ENCODE measurements at regions not wholly inside any gene's neighbourhood (a gene's known extent, or its start where the extent isn't known, plus 50 kb on each side); places are given as distances from the start of the nearest gene placed in this dataset.

DNA sequence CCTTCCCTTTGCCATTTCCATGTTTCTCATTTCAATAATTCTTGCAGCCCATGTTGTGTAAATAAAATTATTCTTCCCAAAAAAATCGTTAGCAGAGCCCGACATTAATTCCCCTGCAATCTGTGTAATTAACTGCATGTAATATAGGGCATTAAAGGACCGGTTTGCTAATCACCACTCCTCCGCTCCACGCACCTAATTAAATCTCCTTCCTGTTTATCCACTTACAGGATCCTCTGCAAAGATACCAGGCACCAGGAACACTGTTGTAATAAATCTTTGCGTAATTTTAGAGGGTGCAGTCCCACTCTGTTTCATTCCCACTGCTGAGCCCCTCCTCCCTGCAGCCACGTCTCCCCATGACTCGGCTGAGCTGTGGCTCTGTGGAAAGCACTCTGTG lies 105.0 kb upstream of the PPP1R26 start:
- no peak for TF ChIP-seq CTCF (IDR thresholded peaks at IDR 0.05; ENCODE audit: low read depth, low read length)
- H3K4me3 ChIP-seq (ENCODE audit: low read depth, low read length), result no peak overlapping the region

DNA sequence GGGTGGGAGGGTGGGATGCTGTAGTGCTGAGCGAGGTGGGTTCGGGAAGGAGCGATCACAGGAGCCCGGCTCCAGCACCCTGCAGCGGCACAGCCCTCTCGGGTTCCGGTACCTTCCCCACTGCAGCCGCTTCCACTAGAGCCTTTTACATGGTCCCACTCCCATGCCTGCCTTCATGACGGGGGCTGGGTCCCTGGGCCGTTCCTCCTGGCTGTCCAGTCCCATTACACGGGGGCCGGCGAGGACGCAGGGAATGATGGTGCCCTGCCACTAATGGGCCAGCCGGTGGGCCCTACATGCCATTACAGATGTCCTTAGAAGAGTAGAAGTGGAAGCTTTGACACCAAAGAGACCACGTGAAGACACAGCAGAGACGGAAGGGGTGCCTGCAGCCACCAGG lies 104.6 kb upstream of the PPP1R26 start:
- TF ChIP-seq CTCF (IDR thresholded peaks at IDR 0.05; ENCODE audit: low read depth, low read length), result no peak
- no peak overlapping the region for H3K4me3 ChIP-seq (ENCODE audit: low read depth, low read length)

- no peak for TF ChIP-seq CTCF (IDR thresholded peaks at IDR 0.05; ENCODE audit: low read depth, low read length)
- H3K4me3 ChIP-seq (ENCODE audit: low read depth, low read length), result no peak overlapping the region
Measured at GRCh38 chr9:135376511-135377265, 102.9 kb upstream of the PPP1R26 start.

- no peak for TF ChIP-seq CTCF (IDR thresholded peaks at IDR 0.05; ENCODE audit: low read depth, low read length)
- no peak overlapping the region for H3K4me3 ChIP-seq (ENCODE audit: low read depth, low read length)
Measured at GRCh38 chr9:135377431-135377830, 102.2 kb upstream of the PPP1R26 start.

- TF ChIP-seq CTCF (IDR thresholded peaks at IDR 0.05; ENCODE audit: low read depth, low read length), result no peak
- H3K4me3 ChIP-seq (ENCODE audit: low read depth, low read length), result no peak overlapping the region
Measured at GRCh38 chr9:135378751-135379150, 100.8 kb upstream of the PPP1R26 start.

DNA sequence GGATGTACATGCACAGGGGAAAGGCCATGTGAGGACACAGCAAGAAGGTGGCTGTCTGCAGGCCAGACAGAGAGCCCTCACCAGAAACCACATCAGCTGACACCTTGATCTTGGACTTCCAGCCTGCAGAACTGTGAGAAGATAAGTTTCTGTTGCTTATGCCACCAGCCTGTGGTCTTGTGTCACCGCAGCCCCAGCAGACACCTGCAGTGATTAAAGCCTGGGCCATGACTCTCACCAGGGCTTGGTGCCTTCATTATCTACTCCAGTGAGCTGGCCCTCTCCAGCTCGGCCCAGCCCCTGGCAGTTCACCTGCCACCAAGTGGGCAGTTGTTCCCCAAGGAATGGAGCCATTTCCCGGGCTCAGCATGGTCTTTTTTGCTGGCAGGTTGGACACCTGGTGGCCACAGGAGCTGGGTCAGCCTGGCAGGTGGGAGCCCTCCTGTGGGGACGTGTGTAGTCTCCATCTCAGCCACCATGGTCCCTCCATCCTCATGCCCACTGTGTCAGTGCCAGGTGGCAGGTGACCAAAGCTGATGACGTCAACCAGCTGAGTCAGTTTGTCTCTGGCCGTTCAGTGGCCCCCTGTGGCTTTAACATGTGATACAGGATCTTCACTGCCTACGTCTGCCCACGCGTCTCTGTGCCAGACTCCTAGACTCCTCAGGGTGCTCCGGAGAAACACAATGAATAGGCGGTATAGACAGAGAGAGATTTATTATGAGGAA lies 99.9 kb upstream of the PPP1R26 start:
- H3K4me3 ChIP-seq (ENCODE audit: low read depth, low read length), result no peak overlapping the region
- no peak for TF ChIP-seq CTCF (IDR thresholded peaks at IDR 0.05; ENCODE audit: low read depth, low read length)

DNA sequence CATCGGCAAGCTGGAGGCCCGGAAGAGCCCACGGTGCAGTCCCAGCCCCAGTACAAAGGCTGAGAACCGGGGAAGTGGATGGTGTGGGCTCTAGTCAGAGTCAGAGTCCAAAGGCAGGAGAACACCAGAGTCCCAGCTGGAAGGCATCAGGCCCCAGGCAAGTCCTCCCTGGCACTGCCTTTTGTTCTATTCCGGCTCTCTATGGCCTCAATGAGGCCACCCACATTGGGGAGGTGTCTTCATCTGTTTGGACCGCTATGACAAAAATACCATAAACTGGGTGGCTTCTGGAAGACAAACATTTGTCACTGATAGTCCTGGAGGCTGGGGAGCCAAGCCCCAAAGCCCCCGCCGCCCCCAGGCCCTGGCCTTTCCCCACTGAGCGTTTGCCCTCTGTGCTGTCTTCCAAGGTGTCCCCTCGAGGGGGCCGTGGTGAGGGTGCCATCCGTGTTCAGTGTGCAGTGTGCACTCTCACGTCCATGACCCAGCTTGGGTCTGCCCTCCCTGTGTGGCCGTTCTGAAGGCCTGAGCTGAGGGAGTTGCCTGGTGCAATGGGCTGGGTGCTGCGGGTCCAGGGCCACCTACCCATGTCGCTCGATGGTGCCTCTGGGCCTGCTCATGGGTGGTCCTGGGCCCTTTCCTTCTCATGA lies 99.1 kb upstream of the PPP1R26 start:
- no peak for TF ChIP-seq CTCF (IDR thresholded peaks at IDR 0.05; ENCODE audit: low read depth, low read length)
- H3K4me3 ChIP-seq (ENCODE audit: low read depth, low read length), result no peak overlapping the region
